ENCODE measurements at regions not wholly inside any gene's neighbourhood (a gene's known extent, or its start where the extent isn't known, plus 50 kb on each side); places are given as distances from the start of the nearest gene placed in this dataset.

DNA sequence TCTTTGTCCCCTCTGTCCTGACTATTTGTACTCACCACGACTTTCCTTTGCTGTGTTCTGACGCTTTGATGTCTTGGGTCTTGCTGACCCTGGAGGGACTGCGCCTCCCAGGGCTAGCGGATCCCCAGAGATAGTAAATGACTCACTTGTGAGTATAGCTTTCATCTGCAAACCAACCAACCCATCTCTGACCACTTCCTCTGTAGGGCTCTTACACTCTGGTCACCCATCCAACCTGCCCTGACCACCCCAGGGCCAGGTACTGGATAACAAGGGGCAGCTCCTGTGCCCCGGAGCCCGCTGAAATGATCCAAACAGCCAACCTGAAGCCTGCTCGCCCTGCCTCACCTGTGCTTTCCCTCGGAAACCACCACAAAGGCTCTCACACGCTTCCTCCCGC, 125.2 kb upstream of the CARD11 start:
- TF ChIP-seq, protein P1, sequence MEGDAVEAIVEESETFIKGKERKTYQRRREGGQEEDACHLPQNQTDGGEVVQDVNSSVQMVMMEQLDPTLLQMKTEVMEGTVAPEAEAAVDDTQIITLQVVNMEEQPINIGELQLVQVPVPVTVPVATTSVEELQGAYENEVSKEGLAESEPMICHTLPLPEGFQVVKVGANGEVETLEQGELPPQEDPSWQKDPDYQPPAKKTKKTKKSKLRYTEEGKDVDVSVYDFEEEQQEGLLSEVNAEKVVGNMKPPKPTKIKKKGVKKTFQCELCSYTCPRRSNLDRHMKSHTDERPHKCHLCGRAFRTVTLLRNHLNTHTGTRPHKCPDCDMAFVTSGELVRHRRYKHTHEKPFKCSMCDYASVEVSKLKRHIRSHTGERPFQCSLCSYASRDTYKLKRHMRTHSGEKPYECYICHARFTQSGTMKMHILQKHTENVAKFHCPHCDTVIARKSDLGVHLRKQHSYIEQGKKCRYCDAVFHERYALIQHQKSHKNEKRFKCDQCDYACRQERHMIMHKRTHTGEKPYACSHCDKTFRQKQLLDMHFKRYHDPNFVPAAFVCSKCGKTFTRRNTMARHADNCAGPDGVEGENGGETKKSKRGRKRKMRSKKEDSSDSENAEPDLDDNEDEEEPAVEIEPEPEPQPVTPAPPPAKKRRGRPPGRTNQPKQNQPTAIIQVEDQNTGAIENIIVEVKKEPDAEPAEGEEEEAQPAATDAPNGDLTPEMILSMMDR (IDR thresholded peaks at IDR 0.05): no peak
- no peak for TF ChIP-seq POLR2A (IDR thresholded peaks at IDR 0.05)
